MM.1S (cell line): ENCODE measurements at regions not wholly inside any gene's neighbourhood (a gene's known extent, or its start where the extent isn't known, plus 50 kb on each side); places are given as distances from the start of the nearest gene placed in this dataset.

Source experiments
- DNase-seq: peaks from one replicate; pipeline ENCODE4 v3.0.0-alpha.2; 2015
- H2AFZ ChIP-seq: fragments of 300-600 bp; sonication (generic); 2 replicates; pipeline ENCODE4 v1.6.0; 2016; ENCODE audit warnings: antibody characterized with exemption, low read length
- H3F3A ChIP-seq: fragments of 300-600 bp; sonication (generic); 2 replicates; pipeline ENCODE4 v1.6.1; 2016; ENCODE audit warnings: mild to moderate bottlenecking, antibody characterized with exemption, low read length, moderate library complexity, mixed read lengths; ENCODE audit not compliant: insufficient read depth
- H3K27ac ChIP-seq: fragments of 300-600 bp; sonication (generic); 2 replicates; pipeline ENCODE4 v1.5.1; 2016; ENCODE audit warnings: mild to moderate bottlenecking, low read length
- H3K27me3 ChIP-seq: fragments of 300-600 bp; sonication (generic); replicated peaks from 2 replicates; pipeline ENCODE4 v1.6.0; 2016; ENCODE audit warnings: low read length; ENCODE audit not compliant: insufficient read depth
- H3K36me3 ChIP-seq: fragments of 300-600 bp; sonication (generic); replicated peaks from 2 replicates; pipeline ENCODE4 v1.6.1; 2016; ENCODE audit warnings: mild to moderate bottlenecking, low read length, mixed read lengths; ENCODE audit not compliant: insufficient read depth
- H3K4me1 ChIP-seq: fragments of 300-600 bp; sonication (generic); 2 replicates; pipeline ENCODE4 v1.6.1; 2016; ENCODE audit warnings: low read length, mixed read lengths
- H3K4me2 ChIP-seq: fragments of 300-600 bp; sonication (generic); 2 replicates; pipeline ENCODE4 v1.6.0; 2016; ENCODE audit warnings: low read depth, low read length
- H3K4me3 ChIP-seq: fragments of 300-600 bp; sonication (generic); 2 replicates; pipeline ENCODE4 v1.5.1; 2016; ENCODE audit warnings: low read length, mixed read lengths
- H3K79me2 ChIP-seq: fragments of 300-600 bp; sonication (generic); 2 replicates; pipeline ENCODE4 v1.6.1; 2016; ENCODE audit warnings: mixed run types, low read length, mixed read lengths
- H3K9ac ChIP-seq: fragments of 300-600 bp; sonication (generic); 2 replicates; pipeline ENCODE4 v1.6.1; 2016; ENCODE audit warnings: low read length, mixed read lengths
- H3K9me2 ChIP-seq: fragments of 300-600 bp; sonication (generic); replicated peaks from 2 replicates; pipeline ENCODE4 v1.6.1; 2016; ENCODE audit warnings: mild to moderate bottlenecking, low read length, mixed read lengths; ENCODE audit not compliant: insufficient read depth
- H3K9me3 ChIP-seq: fragments of 300-600 bp; sonication (generic); replicated peaks from 2 replicates; pipeline ENCODE4 v1.6.1; 2016; ENCODE audit warnings: mild to moderate bottlenecking, low read length, mixed read lengths; ENCODE audit not compliant: insufficient read depth
- H4K20me1 ChIP-seq: fragments of 300-600 bp; sonication (generic); 2 replicates; pipeline ENCODE4 v1.6.1; 2016; ENCODE audit warnings: mild to moderate bottlenecking, low read length, moderate library complexity, mixed read lengths; ENCODE audit not compliant: insufficient read depth
- EZH2 ChIP-seq: fragments of 300-600 bp; sonication (generic); optimal IDR thresholded peaks from 2 replicates; pipeline ENCODE3; 2017; ENCODE audit warnings: low read depth, mild to moderate bottlenecking, antibody characterized with exemption, low read length, mixed read lengths
- EZH2phosphoT487 ChIP-seq: fragments of 300-600 bp; sonication (generic); IDR thresholded peaks from 2 replicates; pipeline ENCODE4 v1.6.1; 2018; ENCODE audit warnings: antibody characterized with exemption, low read length
- TF ChIP-seq, protein P1 (sequence below): fragments of 300-600 bp; sonication (generic); IDR thresholded peaks from 2 replicates; pipeline ENCODE4 v1.5.1; 2016; ENCODE audit warnings: antibody characterized with exemption, low read length, mixed read lengths

DNA sequence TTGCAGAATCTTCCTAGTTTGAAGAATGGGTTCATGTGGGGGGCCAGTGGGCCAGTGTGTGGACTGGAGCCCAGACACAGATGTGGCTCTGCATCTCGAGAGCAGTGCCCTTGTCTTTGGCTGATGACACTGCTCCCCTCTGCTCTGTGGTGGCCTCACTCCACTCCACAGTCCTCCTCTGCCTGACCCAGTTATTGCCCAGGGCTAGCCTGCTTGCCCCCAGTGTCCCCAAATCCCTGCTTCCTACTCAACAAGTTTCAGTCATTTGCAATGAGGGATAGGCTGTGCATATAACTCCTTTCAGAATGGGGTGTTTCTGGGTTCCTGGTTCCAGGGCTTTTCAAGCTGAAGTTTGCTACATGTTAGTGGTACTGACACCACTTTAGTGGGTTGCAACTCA lies 177.5 kb downstream of the SNX10 start:
- Histone ChIP-seq H2AFZ (no peak overlapping the region), H3K4me1 (no peaks in the 10 kb centered on the region), H3K9me2 (no peaks in the 10 kb centered on the region), H3K27me3 (no peaks in the 10 kb centered on the region), H3K79me2 (no peaks in the 10 kb centered on the region), H3K4me2 (no peak overlapping the region), H3F3A (no peaks in the 10 kb centered on the region), H3K9me3 (no peaks in the 10 kb centered on the region), H3K9ac (no peak overlapping the region), H3K4me3 (no peak overlapping the region), H3K27ac (no peak overlapping the region), H4K20me1 (no peaks in the 10 kb centered on the region), H3K36me3 (no peaks in the 10 kb centered on the region)
- DNase-seq = no peak
- no peak for TF ChIP-seq EZH2
- TF ChIP-seq, protein P1, sequence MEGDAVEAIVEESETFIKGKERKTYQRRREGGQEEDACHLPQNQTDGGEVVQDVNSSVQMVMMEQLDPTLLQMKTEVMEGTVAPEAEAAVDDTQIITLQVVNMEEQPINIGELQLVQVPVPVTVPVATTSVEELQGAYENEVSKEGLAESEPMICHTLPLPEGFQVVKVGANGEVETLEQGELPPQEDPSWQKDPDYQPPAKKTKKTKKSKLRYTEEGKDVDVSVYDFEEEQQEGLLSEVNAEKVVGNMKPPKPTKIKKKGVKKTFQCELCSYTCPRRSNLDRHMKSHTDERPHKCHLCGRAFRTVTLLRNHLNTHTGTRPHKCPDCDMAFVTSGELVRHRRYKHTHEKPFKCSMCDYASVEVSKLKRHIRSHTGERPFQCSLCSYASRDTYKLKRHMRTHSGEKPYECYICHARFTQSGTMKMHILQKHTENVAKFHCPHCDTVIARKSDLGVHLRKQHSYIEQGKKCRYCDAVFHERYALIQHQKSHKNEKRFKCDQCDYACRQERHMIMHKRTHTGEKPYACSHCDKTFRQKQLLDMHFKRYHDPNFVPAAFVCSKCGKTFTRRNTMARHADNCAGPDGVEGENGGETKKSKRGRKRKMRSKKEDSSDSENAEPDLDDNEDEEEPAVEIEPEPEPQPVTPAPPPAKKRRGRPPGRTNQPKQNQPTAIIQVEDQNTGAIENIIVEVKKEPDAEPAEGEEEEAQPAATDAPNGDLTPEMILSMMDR = no peak
- no peak for TF ChIP-seq EZH2phosphoT487

DNA sequence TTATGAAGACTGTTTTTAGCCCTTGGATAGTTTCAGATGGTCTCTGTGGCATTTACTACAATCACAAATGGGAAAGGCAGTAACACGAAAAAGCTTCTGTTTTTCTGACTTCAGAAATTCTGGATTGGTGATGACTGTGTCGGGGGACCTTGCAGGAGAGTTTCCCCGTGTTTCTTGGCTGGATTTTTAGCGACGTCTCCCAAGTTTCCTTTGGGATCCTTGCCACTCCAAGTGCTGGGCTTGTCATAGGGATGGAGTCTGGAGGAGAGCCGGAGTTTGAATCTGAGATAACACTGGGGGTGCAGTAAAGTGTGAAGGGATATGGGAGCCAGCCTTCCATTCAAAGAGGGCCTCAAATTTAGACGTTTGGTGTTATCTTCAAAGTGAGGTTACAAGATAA lies 179.0 kb downstream of the SNX10 start:
- H3K9ac ChIP-seq = no peak overlapping the region
- no peaks in the 10 kb centered on the region for H3K27me3 ChIP-seq
- H3K4me1 ChIP-seq = no peaks in the 10 kb centered on the region
- no peaks in the 10 kb centered on the region for H3F3A ChIP-seq
- H3K4me3 ChIP-seq = no peak overlapping the region
- no peak for TF ChIP-seq EZH2
- no peak for TF ChIP-seq EZH2phosphoT487
- TF ChIP-seq, protein P1 = no peak
- H3K9me3 ChIP-seq = no peaks in the 10 kb centered on the region
- H3K4me2 ChIP-seq = no peak overlapping the region
- DNase-seq = no peak
- H3K36me3 ChIP-seq = no peaks in the 10 kb centered on the region
- H4K20me1 ChIP-seq = no peaks in the 10 kb centered on the region
- H3K79me2 ChIP-seq = no peaks in the 10 kb centered on the region
- no peak overlapping the region for H3K27ac ChIP-seq
- no peak overlapping the region for H2AFZ ChIP-seq
- no peaks in the 10 kb centered on the region for H3K9me2 ChIP-seq

DNA sequence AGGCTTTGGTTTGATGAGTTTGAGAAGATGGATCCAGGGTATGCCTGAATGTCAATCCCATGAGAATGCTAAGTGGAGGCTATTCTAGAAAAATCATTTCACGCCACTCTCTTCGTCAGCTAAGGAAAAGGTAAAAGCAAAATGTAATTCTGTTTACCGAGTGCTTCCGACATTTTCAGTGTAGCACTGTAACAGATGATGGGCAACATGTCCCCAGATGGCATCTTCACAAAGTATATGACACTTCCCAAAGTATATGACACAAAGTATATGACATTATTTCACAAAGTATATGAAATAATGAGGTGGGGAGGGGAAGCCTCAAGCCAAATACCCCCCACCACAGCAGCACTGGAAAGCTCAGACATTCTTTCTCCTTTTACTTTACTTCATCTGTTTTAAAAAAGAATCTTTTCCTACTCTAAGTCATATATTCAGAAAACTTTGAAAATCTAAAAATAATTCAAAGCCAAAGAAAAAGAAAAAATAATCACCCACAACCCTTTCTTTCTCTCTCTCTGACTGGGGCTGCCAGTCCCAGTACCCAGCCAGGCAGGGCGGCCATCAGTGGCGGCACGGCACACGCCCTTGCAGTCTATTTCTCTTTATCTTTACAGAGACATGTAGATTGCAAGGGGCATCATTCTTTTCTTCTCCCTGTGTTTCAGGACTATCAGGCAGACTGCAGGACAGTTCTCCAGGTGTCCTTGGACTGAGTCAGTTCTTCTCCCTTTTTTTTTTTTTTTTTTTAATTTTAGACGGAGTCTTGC lies 179.8 kb downstream of the SNX10 start:
- Histone ChIP-seq H3K4me2 (no peak overlapping the region), H3K4me1 (no peaks in the 10 kb centered on the region), H3K9ac (no peak overlapping the region), H3K27ac (no peak overlapping the region), H3K36me3 (no peaks in the 10 kb centered on the region), H3K9me3 (no peaks in the 10 kb centered on the region), H3K79me2 (no peaks in the 10 kb centered on the region), H3F3A (no peaks in the 10 kb centered on the region), H3K9me2 (no peaks in the 10 kb centered on the region), H4K20me1 (no peaks in the 10 kb centered on the region), H2AFZ (no peak overlapping the region), H3K27me3 (no peaks in the 10 kb centered on the region), H3K4me3 (no peak overlapping the region)
- TF ChIP-seq EZH2phosphoT487 = no peak
- no peak for TF ChIP-seq EZH2
- TF ChIP-seq, protein P1 = no peak
- DNase-seq = no peak
